ENCODE measurements at regions not wholly inside any gene's neighbourhood (a gene's known extent, or its start where the extent isn't known, plus 50 kb on each side); places are given as distances from the start of the nearest gene placed in this dataset.

DNA sequence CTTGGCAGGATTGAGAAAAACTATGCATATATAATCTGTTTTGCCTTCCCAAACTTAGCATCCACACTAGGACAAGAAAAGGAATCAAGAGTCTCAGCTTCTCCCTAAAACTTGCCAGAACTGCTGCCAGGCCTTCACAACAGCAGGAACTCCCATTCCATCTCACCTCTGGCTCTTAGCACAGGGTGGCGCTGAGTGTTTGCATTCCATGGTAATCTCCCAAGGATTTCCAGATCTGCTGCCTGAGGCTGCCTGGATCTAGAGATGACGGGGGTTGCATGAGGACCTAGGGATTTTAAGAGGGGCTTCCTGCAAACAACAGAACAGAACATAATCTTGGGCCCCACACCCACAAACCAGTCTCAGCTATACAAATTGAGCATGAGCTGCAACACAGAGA is 87.1 kb upstream of the OPCML start (continued):
- TF ChIP-seq DMBX1 (CRISPR knock-in tag; IDR thresholded peaks at IDR 0.05; ENCODE audit: borderline replicate concordance) (no peak), OTX1 (CRISPR knock-in tag; IDR thresholded peaks at IDR 0.05) (no peak)

DNA sequence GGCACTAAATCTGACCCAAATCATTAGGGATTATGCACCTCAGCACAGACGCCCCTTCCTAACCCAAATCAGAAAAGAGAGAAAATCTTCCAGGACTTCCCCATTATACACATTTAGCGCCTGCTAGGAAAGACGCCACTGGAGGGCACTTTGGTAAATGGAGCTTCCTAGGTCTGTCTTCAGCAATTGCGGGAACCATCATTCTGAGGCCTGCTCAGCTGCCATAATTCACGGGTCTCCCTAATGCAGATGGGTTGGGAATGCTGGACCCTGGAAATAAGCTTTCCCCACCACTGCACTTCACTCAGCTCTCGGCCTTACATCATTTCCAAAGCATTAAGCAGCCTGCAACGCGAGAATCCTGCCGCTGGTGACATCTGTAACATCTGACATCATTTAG is 86.2 kb upstream of the OPCML start:
- BruUV-seq (replicated peaks), result no TSS peak
- intact Hi-C loops (cut with micrococcal nuclease), result no loop called here

More for the DNA sequence above, 86.2 kb upstream of the OPCML start:
- no peak for FAIRE-seq
- Histone ChIP-seq H2AFZ (ENCODE audit: low read depth, low read length) (no peak overlapping the region), H3K9me1 (ENCODE audit: control insufficient read depth, insufficient read depth, low read length) (no peaks in the 10 kb centered on the region), H3K4me3 (no peak overlapping the region), H3K79me2 (ENCODE audit: control insufficient read depth, insufficient read depth, low read length) (no peaks in the 10 kb centered on the region), H3K9me3 (replicated peaks; ENCODE audit: control insufficient read depth, insufficient read depth, low read depth, low read length) (no peaks in the 10 kb centered on the region), H3K4me1 (replicated peaks in 1 of 2; ENCODE audit: control insufficient read depth in 2 of 2, insufficient read depth in 2 of 2, low read length in 2 of 2) (no peaks in the 10 kb centered on the region), H3K27me3 (ENCODE audit: control insufficient read depth in 2 of 2, insufficient read depth in 2 of 2, low read length in 2 of 2) (no peaks in the 10 kb centered on the region), H3K9ac (ENCODE audit: insufficient read depth in 1 of 2, low read depth in 2 of 2, low read length in 2 of 2) (no peak overlapping the region), H3K36me3 (ENCODE audit: control insufficient read depth, insufficient read depth, low read length) (no peaks in the 10 kb centered on the region), H4K20me1 (replicated peaks; ENCODE audit: control insufficient read depth, insufficient read depth, low read length) (no peaks in the 10 kb centered on the region), H3K27ac (ENCODE audit: extremely low read depth, low read depth, low read length) (no peak overlapping the region), H3K4me2 (ENCODE audit: insufficient read depth, low read length) (no peak overlapping the region)
- TF ChIP-seq KAT8 (IDR thresholded peaks at IDR 0.05; ENCODE audit: low read depth) (no peak), ZNF436 (CRISPR knock-in tag; IDR thresholded peaks at IDR 0.05) (no peak), ZNF57 (CRISPR knock-in tag; IDR thresholded peaks at IDR 0.05) (no peak), ETV6 (IDR thresholded peaks at IDR 0.05; ENCODE audit: borderline replicate concordance in 1 of 2, low read depth in 2 of 2, low read length in 1 of 2) (no peak), ETV6 (CRISPR knock-in tag; IDR thresholded peaks at IDR 0.05; ENCODE audit: borderline replicate concordance) (no peak), SP1 (CRISPR knock-in tag; IDR thresholded peaks at IDR 0.05) (no peak), CBX2 (IDR thresholded peaks at IDR 0.05; ENCODE audit: insufficient read depth, low read length, poor library complexity, severe bottlenecking) (no peak), OTX1 (CRISPR knock-in tag; IDR thresholded peaks at IDR 0.05) (no peak)
- TF ChIP-seq, protein P1, sequence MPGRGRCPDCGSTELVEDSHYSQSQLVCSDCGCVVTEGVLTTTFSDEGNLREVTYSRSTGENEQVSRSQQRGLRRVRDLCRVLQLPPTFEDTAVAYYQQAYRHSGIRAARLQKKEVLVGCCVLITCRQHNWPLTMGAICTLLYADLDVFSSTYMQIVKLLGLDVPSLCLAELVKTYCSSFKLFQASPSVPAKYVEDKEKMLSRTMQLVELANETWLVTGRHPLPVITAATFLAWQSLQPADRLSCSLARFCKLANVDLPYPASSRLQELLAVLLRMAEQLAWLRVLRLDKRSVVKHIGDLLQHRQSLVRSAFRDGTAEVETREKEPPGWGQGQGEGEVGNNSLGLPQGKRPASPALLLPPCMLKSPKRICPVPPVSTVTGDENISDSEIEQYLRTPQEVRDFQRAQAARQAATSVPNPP (IDR thresholded peaks at IDR 0.05; ENCODE audit: borderline replicate concordance, insufficient read depth, insufficient read length), result no peak
- TF ChIP-seq, protein P2, sequence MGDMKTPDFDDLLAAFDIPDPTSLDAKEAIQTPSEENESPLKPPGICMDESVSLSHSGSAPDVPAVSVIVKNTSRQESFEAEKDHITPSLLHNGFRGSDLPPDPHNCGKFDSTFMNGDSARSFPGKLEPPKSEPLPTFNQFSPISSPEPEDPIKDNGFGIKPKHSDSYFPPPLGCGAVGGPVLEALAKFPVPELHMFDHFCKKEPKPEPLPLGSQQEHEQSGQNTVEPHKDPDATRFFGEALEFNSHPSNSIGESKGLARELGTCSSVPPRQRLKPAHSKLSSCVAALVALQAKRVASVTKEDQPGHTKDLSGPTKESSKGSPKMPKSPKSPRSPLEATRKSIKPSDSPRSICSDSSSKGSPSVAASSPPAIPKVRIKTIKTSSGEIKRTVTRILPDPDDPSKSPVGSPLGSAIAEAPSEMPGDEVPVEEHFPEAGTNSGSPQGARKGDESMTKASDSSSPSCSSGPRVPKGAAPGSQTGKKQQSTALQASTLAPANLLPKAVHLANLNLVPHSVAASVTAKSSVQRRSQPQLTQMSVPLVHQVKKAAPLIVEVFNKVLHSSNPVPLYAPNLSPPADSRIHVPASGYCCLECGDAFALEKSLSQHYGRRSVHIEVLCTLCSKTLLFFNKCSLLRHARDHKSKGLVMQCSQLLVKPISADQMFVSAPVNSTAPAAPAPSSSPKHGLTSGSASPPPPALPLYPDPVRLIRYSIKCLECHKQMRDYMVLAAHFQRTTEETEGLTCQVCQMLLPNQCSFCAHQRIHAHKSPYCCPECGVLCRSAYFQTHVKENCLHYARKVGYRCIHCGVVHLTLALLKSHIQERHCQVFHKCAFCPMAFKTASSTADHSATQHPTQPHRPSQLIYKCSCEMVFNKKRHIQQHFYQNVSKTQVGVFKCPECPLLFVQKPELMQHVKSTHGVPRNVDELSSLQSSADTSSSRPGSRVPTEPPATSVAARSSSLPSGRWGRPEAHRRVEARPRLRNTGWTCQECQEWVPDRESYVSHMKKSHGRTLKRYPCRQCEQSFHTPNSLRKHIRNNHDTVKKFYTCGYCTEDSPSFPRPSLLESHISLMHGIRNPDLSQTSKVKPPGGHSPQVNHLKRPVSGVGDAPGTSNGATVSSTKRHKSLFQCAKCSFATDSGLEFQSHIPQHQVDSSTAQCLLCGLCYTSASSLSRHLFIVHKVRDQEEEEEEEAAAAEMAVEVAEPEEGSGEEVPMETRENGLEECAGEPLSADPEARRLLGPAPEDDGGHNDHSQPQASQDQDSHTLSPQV (IDR thresholded peaks at IDR 0.05), result no peak
- TF ChIP-seq, protein P3, sequence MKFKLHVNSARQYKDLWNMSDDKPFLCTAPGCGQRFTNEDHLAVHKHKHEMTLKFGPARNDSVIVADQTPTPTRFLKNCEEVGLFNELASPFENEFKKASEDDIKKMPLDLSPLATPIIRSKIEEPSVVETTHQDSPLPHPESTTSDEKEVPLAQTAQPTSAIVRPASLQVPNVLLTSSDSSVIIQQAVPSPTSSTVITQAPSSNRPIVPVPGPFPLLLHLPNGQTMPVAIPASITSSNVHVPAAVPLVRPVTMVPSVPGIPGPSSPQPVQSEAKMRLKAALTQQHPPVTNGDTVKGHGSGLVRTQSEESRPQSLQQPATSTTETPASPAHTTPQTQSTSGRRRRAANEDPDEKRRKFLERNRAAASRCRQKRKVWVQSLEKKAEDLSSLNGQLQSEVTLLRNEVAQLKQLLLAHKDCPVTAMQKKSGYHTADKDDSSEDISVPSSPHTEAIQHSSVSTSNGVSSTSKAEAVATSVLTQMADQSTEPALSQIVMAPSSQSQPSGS (CRISPR knock-in tag; IDR thresholded peaks at IDR 0.05), result no peak
- TF ChIP-seq, protein P4, sequence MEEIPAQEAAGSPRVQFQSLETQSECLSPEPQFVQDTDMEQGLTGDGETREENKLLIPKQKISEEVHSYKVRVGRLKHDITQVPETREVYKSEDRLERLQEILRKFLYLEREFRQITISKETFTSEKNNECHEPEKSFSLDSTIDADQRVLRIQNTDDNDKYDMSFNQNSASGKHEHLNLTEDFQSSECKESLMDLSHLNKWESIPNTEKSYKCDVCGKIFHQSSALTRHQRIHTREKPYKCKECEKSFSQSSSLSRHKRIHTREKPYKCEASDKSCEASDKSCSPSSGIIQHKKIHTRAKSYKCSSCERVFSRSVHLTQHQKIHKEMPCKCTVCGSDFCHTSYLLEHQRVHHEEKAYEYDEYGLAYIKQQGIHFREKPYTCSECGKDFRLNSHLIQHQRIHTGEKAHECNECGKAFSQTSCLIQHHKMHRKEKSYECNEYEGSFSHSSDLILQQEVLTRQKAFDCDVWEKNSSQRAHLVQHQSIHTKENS (CRISPR knock-in tag; IDR thresholded peaks at IDR 0.05), result no peak
- ChIA-PET POLR2A (no interaction called here), CTCF (ENCODE audit: low intra/inter-chr PET ratio) (no interaction called here)
- WGBS (ENCODE audit: insufficient coverage, low coverage, missing lambda C conversion rate), result 0% methylated on average over 9 of the region's 9 CpGs
- in situ Hi-C loops (cut with MboI), result no loop called here
- ATAC-seq, result no peak
- no peak for DNase-seq (ENCODE audit: extremely low read depth in 1 of 4, low spot score in 3 of 4)
